ENCODE measurements at regions not wholly inside any gene's neighbourhood (a gene's known extent, or its start where the extent isn't known, plus 50 kb on each side); places are given as distances from the start of the nearest gene placed in this dataset.

DNA sequence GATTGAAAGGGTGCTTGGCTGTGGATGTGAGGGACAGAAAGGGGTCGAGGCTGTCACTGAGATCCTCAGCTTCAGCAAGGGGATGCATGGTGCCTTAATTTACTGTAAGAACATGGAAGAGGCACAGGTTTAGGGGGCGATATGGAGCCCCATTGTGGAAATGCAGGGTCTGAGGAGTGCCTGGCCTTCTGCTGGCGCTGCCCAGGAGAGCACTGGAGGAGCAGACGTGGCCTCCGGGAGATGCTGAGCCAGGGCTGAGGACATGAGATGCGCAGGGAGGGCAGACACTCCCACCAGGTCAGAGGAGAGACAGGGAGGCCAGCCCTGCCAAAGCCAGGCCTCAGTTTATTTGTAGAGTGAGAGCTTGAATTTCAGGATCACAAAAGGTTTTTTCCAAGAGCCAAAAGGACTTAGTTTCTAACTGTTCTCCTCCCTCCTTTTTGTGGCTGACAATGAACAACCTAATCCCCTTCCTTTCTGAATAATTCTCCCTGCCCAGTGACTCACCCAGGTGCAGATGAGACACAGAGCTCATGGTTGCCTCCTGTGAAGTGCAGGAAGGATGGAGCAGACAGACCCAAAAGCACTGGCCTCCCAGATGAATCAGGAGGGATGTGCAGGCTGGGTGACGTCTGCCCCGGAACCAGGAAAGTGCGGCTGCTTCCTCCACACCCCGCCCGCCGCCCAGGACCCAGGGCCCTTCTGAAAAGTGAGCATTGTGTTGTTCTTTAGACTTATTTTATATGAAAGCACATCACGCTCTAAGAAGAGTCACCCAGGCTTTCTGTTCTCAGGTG lies 73.0 kb upstream of the TMPRSS2 start:
- TF ChIP-seq GATA3 (IDR thresholded peaks at IDR 0.05; ENCODE audit: low read depth, low read length) (no peak), GATA2 (IDR thresholded peaks at IDR 0.05; ENCODE audit: low read depth, low read length) (no peak)

DNA sequence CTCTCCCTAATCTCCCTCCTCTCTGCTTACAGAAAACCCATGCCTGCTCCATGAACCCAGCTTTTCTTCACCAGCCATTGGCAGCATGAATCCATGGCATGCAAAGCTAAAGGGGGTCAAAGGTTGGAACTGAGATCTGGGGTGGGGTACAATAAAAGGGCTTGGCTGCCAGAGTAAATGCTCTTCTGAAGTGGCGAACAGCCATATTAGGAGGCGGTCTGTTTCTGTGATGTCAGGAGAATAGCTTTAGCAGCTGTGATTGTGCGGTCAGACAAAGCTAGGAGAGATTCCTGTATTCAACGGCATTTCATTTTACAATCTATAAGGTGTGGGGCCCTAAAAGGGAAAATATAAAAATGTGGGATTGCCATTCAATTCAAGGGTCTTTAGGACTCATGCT lies 71.7 kb upstream of the TMPRSS2 start:
- TF ChIP-seq GATA2 (IDR thresholded peaks at IDR 0.05; ENCODE audit: low read depth, low read length): no peak
- TF ChIP-seq GATA3 (IDR thresholded peaks at IDR 0.05; ENCODE audit: low read depth, low read length): no peak

DNA sequence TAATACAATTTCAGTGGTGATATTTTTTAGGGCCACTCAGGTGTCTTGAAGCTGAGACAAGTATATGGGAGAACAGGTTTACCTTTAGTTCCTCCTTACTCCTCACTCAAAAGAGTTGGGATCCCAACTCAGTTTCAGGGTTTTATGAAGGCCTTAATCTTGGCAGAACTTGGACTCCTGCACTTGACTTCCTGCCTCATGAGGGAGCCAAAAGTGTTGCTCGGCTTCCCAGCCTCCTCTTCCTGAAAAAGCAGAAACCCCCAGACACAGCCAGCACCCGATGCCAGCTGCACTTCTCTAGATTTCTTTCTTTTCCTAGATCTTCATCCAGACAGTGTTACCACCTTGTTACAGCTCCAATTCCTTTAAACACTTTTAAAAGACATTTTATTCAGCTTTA lies 70.8 kb upstream of the TMPRSS2 start:
- TF ChIP-seq GATA2 (IDR thresholded peaks at IDR 0.05; ENCODE audit: low read depth, low read length): no peak
- TF ChIP-seq GATA3 (IDR thresholded peaks at IDR 0.05; ENCODE audit: low read depth, low read length): no peak

DNA sequence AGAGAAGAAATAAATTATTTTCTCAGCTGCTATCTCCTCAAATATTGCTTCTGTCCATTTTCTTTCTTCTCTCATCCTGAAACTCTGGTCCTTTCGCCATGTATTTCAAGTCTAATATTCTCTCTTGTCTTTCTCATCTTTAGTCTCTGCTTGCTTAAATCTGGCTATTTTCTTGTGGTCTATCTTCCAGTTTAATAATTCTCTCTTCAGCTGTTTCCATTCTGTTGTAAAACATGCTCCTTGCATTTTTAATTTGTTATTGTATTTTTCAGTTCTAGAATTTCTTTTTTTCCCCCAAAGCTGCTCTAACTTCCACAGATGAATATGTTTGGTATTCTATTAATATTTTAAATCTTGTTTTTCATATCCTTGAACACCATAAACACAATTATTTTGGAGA lies 70.1 kb upstream of the TMPRSS2 start:
- TF ChIP-seq GATA2 (IDR thresholded peaks at IDR 0.05; ENCODE audit: low read depth, low read length) (no peak), GATA3 (IDR thresholded peaks at IDR 0.05; ENCODE audit: low read depth, low read length) (no peak)

DNA sequence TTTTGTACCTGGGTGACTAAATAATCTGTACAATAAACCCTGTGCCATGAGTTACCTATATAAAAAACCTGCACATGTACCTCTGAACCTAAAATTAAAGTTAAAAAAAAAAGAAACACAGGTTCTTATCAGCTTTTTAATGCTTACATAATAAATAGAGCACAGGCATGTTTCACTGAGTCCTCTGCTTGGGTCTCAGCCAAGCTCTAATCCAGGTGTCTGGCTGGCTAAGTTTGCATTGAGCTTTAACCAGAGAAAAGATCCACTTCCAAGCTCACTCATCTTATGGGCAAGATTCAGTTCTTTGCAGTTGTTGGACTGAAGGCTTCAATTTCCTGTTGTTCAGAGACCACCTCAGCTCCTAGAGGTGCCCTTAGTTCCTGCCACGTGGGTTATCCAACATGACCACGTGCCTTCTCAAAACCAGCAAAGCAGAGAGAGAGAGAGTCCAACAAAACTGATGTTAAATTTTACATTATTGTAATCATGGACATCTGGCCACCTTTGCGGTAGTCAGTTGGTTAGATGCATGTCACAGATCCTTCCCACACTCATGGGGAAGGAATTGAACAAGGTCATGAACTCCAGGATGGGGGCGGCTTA lies 68.2 kb upstream of the TMPRSS2 start:
- TF ChIP-seq GATA3 (IDR thresholded peaks at IDR 0.05; ENCODE audit: low read depth, low read length) (no peak), GATA2 (IDR thresholded peaks at IDR 0.05; ENCODE audit: low read depth, low read length) (no peak)

DNA sequence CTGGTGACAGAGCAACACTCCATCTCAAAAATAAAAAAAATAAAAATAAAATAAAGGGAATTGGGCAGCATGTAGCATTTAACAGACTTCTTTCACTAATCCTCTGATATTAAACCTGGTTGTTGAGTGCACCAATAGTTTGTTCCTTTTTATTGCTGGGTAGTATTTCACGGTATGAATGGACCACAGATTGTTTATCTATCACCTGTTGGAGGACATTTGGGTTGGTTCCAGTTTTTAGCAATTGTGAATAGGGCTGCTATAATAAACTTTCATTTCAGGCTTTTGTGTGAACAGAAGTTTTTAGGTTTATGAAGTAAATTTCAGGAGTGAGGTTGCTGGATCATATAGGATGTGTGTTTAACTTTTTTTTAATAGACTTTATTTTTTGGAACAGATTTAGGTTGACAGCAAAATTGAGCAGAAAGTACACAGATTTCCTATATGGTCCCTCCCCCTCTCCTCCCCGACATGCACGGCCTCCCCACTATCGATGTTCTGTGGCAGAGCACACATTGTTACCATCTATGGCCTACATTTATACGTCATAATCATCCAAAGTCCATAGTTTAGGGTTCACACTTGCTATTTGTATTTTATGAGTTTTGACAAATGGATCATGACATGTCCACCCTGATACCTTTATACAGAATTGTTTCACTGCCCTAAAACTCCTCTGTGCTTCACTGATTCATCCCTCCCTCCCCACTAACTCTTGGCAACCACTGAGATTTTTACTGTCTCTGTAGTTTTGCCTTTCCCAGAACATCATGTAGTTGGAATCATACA lies 66.1 kb upstream of the TMPRSS2 start:
- TF ChIP-seq GATA3 (IDR thresholded peaks at IDR 0.05; ENCODE audit: low read depth, low read length): no peak
- no peak for TF ChIP-seq GATA2 (IDR thresholded peaks at IDR 0.05; ENCODE audit: low read depth, low read length)

DNA sequence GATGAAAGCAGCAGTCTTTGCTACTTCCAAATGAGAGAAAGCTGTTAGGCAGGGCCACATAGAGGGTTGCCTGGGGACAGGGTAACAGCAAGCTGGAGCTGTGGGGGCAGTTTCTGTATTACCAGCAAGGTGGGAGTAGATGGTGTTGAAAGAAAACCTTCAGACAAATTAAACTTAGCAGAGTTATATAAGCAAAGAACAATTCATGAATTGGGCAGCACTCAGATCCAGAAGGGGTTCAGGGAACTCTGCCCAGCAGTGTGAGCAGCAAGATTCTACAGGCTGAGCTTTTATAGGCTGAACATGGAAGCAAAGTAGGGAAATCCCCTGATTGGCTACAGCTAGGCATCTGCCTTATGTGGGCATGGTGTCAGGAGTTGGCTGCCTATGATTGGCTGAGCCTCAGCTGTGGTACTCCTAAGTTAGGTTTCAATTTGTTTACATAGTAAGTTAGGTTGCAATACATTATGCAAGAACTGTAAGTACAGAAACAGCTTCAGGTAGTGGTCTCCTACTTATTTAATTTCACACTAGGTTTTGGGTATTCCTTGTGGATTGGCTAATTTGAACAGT lies 64.1 kb upstream of the TMPRSS2 start:
- TF ChIP-seq GATA3 (IDR thresholded peaks at IDR 0.05; ENCODE audit: low read depth, low read length): no peak
- no peak for TF ChIP-seq GATA2 (IDR thresholded peaks at IDR 0.05; ENCODE audit: low read depth, low read length)

DNA sequence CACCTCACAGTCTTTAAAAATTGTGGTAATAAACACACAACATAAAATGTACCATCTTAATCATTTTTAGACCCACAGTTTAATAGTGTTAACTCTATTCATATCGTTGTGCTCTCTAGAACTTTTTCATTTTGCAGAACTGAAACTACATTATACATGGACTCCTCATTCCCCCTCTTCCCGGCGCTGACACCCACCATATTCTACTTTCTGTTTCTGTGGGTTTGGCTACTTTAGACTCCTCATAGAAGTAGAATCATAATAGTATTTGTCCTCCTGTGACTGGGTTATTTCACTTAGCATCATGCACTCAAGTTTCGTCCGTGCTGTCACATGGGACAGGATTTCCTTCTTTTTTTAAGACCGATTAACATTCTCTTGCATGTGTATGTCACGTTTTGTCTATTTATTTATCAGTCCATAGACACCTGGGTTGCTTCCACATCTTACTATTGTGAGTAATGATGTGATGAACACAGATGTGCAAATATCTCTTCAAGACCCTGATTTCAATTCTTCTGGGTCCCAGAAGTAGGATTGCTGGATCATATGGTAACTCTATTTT lies 62.9 kb upstream of the TMPRSS2 start:
- TF ChIP-seq GATA3 (IDR thresholded peaks at IDR 0.05; ENCODE audit: low read depth, low read length): no peak
- TF ChIP-seq GATA2 (IDR thresholded peaks at IDR 0.05; ENCODE audit: low read depth, low read length): no peak

DNA sequence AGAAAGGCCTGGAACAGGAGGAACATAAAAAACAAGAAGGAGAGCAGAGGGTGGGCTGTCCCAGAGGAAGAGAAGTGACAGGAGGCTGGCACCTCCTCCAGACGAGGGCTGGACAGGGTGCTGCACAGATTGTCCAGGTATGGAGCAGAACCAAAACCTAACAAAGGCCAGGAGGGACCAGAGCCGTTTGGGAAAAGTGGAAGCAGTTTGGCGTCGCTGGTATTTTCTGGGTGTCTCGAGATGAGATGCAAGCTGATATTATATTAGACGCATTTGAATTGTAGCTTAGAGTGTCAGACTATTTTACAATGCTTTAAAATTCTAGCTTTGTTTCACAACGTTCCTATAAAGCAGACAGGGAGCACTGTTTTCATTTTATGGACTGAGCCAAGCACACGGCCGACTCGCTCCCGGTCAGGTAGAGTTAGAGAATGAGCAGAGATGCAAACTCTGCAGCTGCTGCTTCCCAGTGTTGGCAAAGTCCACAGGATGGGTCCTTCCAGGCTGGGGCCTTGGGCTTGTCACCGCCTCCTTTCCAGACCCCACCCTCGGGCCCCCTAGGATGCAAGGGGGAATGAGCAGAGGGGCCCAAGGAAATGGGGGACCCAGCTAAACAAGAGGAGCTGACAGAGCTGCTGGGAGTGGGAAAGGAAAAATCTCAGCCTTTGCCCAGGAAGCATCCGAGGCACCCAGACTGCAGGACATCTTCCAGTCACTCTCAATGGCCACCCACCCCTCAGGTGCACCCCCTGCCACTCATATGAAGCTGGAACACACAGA lies 60.8 kb upstream of the TMPRSS2 start:
- TF ChIP-seq GATA3 (IDR thresholded peaks at IDR 0.05; ENCODE audit: low read depth, low read length) (no peak), GATA2 (IDR thresholded peaks at IDR 0.05; ENCODE audit: low read depth, low read length) (no peak)

DNA sequence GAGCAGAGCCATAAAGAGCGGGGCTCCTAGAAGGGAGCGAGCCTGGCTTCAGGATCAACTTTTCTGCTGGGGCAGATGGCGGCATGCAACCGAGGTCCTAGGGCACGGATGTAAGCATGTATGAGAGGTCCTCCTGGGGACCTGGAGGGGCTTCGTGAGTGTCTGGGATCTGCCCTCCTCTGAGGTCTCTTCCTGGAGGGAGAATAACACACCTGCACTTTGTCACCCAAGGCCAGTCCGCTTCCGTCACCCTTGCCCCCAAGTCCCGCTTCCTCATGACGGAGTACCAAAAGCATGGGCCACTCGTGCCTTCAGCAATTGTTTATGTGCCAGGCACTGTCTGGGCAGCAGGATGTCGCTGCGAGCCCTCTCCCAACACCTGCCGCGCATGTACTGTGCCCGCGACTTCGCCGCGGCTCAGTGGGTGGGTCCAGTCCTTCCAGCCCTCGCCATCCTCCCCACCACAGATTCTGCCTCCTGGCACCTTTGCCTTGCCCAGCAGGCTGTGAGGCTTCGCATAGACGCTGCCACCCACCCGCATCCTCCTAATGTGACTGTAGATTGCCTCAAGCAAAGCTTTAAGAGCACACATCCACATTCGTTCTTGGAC lies 60.0 kb upstream of the TMPRSS2 start:
- TF ChIP-seq GATA3 (IDR thresholded peaks at IDR 0.05; ENCODE audit: low read depth, low read length): no peak

DNA sequence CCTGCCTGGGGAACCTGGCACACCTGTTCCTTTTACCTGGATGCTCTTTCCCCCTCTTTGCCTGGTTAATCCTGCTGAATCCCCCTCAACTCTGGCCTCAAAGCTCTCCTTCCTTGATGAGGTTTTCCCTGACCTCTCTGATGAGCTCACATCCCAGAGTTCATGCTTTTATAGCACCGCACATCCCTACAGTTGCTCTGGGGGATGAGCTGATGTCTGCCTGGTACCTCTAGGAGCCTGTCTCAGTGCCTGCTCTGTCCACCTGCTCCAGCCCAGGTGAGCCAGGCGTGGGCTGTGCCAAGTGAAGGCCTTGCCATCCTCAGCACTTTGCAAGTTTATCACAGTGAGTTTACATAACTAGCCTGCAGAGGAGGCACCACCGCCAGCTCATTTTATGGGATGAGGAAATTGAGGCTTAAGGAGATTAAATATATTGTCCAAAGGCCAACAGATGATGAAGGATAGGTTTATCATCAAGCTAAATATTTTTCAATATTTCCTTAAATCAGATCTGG lies 58.6 kb upstream of the TMPRSS2 start:
- no peak for TF ChIP-seq GATA3 (IDR thresholded peaks at IDR 0.05; ENCODE audit: low read depth, low read length)

DNA sequence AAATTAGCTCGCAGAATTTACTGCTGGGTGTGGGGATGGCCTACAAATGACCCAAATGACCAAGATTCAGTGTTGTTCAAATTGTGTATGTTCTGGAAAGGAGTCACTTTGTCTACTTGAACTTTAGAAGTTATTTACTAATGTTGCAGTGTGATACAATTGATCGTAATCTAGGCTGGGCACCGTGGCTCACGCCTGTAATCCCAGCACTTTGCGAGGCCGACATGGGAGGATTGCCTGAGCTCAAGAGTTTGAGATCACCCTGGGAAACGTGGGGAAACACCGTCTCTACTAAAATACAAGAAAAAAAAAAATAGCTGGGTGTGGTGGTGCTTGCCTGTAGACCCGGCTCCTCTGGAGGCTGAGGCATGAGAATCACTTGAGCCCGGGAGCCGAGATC lies 57.6 kb upstream of the TMPRSS2 start:
- no peak for TF ChIP-seq GATA2 (IDR thresholded peaks at IDR 0.05; ENCODE audit: low read depth, low read length)
- TF ChIP-seq GATA3 (IDR thresholded peaks at IDR 0.05; ENCODE audit: low read depth, low read length): no peak

DNA sequence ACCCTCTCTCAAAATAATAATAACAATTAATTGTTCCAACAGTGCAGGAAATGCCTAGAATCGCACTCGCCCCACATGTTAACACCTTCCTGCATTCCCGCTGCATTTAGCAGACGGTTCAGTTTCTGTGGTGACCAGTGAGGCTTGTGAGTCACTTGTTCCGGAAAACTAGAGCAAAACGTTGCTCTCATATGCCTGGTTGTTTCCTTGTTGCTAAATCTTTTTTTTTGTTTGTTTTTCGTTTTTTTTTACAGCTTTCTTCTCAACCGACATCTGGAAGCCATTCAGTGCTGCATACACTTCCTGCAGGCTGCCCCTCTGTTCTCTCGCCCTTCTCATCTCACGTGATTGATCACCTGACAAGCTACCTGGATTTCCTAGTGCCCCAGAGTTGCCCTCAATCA lies 56.9 kb upstream of the TMPRSS2 start:
- TF ChIP-seq GATA2 (IDR thresholded peaks at IDR 0.05; ENCODE audit: low read depth, low read length): no peak
- no peak for TF ChIP-seq GATA3 (IDR thresholded peaks at IDR 0.05; ENCODE audit: low read depth, low read length)
